ENCODE measurements at regions not wholly inside any gene's neighbourhood (a gene's known extent, or its start where the extent isn't known, plus 50 kb on each side); places are given as distances from the start of the nearest gene placed in this dataset.

DNA sequence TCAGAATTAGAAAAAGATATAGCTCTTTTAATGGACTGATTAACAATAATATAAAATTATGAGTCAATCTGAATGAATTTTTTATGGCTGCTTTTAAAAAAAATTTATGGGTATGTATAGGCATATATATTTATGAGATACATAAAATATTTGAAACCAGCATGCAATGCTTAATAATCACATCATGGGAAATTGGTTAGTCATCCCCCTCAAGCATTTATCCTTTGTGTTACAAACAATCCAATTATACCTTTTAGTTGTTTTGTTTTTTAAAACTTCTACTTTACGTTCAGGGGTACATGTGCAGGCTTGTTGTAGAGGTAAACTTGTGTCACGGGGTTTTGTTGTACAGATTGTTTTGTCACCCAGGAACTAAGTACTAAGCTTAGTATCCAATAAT, 63.4 kb upstream of the HMGCLL1 start:
- DNase-seq (ENCODE audit: low spot score), result no peak

DNA sequence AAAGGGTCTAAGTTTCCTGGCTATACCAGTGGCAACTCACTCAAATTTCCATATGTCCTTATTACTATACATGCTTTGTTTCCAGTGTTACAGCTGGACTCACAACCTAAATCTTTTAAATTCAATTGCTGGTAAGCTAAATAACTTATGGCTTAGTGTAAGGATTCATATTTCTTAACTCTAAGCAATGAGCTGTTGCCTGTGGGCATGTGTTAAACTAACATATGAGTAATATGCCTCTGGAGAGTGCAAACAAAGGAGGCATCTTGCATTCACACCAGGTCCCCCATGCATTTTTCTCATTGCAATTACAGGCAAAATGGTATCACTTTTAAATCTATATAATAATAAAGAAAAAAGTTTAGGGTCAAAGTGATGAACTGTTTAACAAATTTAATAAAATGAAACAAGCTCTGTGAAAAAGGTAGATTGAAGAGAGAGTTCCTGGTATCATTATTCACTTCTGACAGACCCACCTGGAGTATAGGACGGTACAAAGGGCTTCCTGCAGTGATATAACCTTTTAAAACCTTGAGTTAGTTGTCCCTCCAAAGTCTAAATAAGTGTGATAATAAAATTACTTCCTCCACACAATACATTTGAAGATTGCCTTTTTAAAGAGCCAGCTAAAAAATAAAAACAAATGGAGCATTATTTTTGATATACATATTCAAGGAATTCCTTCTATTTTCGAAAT, 57.6 kb upstream of the HMGCLL1 start:
- DNase-seq (ENCODE audit: low spot score), result no peak

DNA sequence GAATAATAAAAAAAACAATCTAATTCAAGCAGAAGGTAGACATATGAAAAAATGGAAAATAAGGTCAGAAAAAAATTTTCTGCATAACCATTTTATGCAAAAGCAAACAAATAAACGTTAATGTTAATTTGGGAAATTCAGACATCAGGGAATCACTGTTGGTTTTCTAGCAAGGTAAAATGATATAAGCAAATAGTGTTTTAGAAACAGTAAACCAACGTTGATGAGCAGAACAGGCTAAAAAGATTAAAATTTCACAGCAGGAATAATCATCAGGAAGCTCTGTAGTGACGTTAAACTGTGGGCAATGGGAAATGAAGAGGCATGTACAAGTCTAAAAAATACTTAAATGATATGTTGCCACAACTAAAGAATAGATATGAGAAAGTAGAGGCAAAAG, 54.5 kb upstream of the HMGCLL1 start:
- no peak for DNase-seq (ENCODE audit: low spot score)

DNA sequence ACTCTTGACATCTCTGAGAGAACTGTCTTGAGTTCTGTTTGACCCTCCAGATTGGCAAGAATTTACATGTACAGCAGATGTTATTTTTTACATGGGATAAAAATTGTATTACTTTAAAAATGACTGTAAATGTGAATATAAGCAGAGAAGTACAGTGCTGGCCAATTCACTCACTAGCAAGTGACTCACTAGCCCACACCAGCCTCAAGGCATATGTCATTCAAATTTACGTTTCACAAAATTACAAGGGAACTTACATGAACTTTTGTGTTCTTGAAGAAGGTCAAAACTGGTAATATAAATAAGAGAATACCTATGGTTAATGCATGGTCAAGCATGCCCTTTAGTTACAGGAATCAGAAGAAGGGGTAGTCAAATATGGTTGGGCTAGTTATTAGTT, 54.0 kb upstream of the HMGCLL1 start:
- no peak for DNase-seq (ENCODE audit: low spot score)

Data from SK-N-DZ (cell line).